ENCODE measurements at regions not wholly inside any gene's neighbourhood (a gene's known extent, or its start where the extent isn't known, plus 50 kb on each side); places are given as distances from the start of the nearest gene placed in this dataset.

DNA sequence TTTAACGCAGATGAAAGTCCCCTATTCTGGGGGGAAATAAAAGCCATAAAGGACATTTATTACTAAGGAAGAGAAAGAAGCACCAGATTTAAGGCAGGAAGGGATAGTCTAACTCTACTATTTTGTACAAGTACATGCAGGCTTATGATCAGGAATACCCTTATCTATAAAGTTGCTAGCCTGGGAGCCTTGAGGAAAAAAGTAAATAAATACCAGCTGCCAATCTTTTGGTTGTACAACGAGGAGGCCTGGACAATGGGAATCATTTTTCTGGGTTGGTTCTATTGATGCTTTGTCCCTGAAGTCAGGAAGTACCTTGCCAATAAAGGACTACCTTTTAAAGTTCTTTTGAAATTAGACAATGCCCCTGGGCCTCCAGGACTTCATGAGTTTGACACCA, 367.8 kb downstream of the LMO4 start:
- TF ChIP-seq, protein P1, sequence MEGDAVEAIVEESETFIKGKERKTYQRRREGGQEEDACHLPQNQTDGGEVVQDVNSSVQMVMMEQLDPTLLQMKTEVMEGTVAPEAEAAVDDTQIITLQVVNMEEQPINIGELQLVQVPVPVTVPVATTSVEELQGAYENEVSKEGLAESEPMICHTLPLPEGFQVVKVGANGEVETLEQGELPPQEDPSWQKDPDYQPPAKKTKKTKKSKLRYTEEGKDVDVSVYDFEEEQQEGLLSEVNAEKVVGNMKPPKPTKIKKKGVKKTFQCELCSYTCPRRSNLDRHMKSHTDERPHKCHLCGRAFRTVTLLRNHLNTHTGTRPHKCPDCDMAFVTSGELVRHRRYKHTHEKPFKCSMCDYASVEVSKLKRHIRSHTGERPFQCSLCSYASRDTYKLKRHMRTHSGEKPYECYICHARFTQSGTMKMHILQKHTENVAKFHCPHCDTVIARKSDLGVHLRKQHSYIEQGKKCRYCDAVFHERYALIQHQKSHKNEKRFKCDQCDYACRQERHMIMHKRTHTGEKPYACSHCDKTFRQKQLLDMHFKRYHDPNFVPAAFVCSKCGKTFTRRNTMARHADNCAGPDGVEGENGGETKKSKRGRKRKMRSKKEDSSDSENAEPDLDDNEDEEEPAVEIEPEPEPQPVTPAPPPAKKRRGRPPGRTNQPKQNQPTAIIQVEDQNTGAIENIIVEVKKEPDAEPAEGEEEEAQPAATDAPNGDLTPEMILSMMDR (IDR thresholded peaks at IDR 0.05) = no peak
- TF ChIP-seq POLR2A (IDR thresholded peaks at IDR 0.05) = no peak
